ENCODE measurements at regions not wholly inside any gene's neighbourhood (a gene's known extent, or its start where the extent isn't known, plus 50 kb on each side); places are given as distances from the start of the nearest gene placed in this dataset.

GRCh38 chr21:22842875-22843274 is 1844.7 kb downstream of the NCAM2 start:
- TF ChIP-seq CTCF (IDR thresholded peaks at IDR 0.05) (no peak), POLR2A (IDR thresholded peaks at IDR 0.05) (no peak)

Measured in right lobe of liver (tissue), 4 donors.